ENCODE measurements at regions not wholly inside any gene's neighbourhood (a gene's known extent, or its start where the extent isn't known, plus 50 kb on each side); places are given as distances from the start of the nearest gene placed in this dataset.

DNA sequence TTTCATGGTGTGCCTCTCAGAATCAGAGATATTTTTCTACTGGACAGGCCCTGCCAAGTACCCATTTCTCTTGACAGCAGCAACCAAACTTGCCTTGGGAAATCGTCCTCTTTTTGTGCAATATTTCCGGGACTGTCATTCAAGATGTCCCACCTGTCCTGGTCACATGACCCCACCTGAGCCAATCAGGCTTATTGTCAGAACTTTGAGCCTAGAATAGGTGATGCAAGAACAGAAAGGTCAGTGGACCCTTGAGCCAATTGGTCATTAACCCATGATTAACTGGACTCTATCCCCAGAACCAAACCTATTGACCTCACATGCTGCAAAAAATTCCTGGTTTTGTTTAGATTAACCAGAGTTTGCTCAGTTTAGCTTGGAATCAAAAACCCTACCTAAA, 108.3 kb upstream of the TOP1 start:
- TF ChIP-seq, protein P1, sequence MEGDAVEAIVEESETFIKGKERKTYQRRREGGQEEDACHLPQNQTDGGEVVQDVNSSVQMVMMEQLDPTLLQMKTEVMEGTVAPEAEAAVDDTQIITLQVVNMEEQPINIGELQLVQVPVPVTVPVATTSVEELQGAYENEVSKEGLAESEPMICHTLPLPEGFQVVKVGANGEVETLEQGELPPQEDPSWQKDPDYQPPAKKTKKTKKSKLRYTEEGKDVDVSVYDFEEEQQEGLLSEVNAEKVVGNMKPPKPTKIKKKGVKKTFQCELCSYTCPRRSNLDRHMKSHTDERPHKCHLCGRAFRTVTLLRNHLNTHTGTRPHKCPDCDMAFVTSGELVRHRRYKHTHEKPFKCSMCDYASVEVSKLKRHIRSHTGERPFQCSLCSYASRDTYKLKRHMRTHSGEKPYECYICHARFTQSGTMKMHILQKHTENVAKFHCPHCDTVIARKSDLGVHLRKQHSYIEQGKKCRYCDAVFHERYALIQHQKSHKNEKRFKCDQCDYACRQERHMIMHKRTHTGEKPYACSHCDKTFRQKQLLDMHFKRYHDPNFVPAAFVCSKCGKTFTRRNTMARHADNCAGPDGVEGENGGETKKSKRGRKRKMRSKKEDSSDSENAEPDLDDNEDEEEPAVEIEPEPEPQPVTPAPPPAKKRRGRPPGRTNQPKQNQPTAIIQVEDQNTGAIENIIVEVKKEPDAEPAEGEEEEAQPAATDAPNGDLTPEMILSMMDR (IDR thresholded peaks at IDR 0.05; ENCODE audit: poor library complexity), result no peak
- TF ChIP-seq EZH2 (IDR thresholded peaks at IDR 0.05; ENCODE audit: borderline replicate concordance) (no peak), EZH2phosphoT487 (IDR thresholded peaks at IDR 0.05; ENCODE audit: low read depth, severe bottlenecking, unreplicated experiment) (no peak)

Measured in hepatocyte (in vitro differentiated cells).